H1 (cell line): ENCODE measurements at regions not wholly inside any gene's neighbourhood (a gene's known extent, or its start where the extent isn't known, plus 50 kb on each side); places are given as distances from the start of the nearest gene placed in this dataset.

ENCODE experiments used
- CTCF ChIA-PET: fragments of 300-600 bp; sonication (Branson Sonifier 250); formaldehyde crosslinking; loops from one replicate; lab custom pipeline; 2021; ENCODE audit not compliant: partially characterized antibody; lab: Charles Lee
- POLR2A ChIA-PET: fragments of 300-600 bp; sonication (Branson Sonifier 250); formaldehyde crosslinking; loops from one replicate; lab custom pipeline; 2021; ENCODE audit warnings: inconsistent platforms; ENCODE audit not compliant: partially characterized antibody; lab: Charles Lee
- DNase-seq, 2 experiments: peaks; one replicate each; pipeline versions ENCODE4 v3.0.0 to v3.0.0-alpha.2; 2010 to 2022; ENCODE audit warnings: low spot score in 2 of 2, low read depth in 1 of 2, mixed read lengths in 1 of 2
- FAIRE-seq: peaks from 2 replicates; lab custom pipeline; 2011; peaks lifted over from hg19 to GRCh38; lab: Jason Lieb, UNC
- H2AFZ ChIP-seq: 2 replicates; pipeline ENCODE4 v1.8.1; 2012; ENCODE audit warnings: low read length, inconsistent platforms
- H2AK5ac ChIP-seq: 2 replicates; pipeline ENCODE4 v1.6.1; 2013; ENCODE audit warnings: low read depth, low read length
- H2BK120ac ChIP-seq: replicated peaks from 2 replicates; pipeline ENCODE3; 2013; ENCODE audit warnings: low read depth, low read length, inconsistent platforms
- H2BK12ac ChIP-seq: 2 replicates; pipeline ENCODE4 v1.6.1; 2013; ENCODE audit warnings: low read depth, low read length
- H2BK15ac ChIP-seq: 2 replicates; pipeline ENCODE4 v1.6.1; 2013; ENCODE audit warnings: low read length
- H2BK20ac ChIP-seq: 2 replicates; pipeline ENCODE4 v1.6.1; 2013; ENCODE audit warnings: low read length
- H2BK5ac ChIP-seq: 2 replicates; pipeline ENCODE4 v1.6.1; 2013; ENCODE audit warnings: low read depth, low read length
- H3K14ac ChIP-seq: 2 replicates; pipeline ENCODE4 v1.6.1; 2013; ENCODE audit warnings: inconsistent platforms; ENCODE audit not compliant: insufficient read length
- H3K18ac ChIP-seq: 2 replicates; pipeline ENCODE4 v1.6.1; 2013; ENCODE audit warnings: low read length; ENCODE audit errors: extremely low read depth
- H3K23ac ChIP-seq: 2 replicates; pipeline ENCODE4 v1.6.1; 2013; ENCODE audit warnings: inconsistent platforms; ENCODE audit not compliant: insufficient read length
- H3K23me2 ChIP-seq: 2 replicates; pipeline ENCODE4 v1.6.1; 2013; ENCODE audit warnings: low read depth, low read length
- H3K27ac ChIP-seq: 2 replicates; pipeline ENCODE4 v1.6.1; 2011; ENCODE audit warnings: low read depth, low read length, inconsistent platforms
- H3K27me3 ChIP-seq, 4 experiments: replicated peaks in 1 of 4; 1 replicate in 1 of 4; 2 replicates in 3 of 4; pipeline versions ENCODE4 v1.6.1 to v1.8.1; 2011 to 2013; ENCODE audit warnings: low read length in 3 of 4, mild to moderate bottlenecking in 3 of 4, inconsistent platforms in 2 of 4, mixed read lengths in 2 of 4, moderate library complexity in 1 of 4; ENCODE audit not compliant: control insufficient read depth in 3 of 4, insufficient read depth in 3 of 4; ENCODE audit errors: extremely low read depth in 1 of 4
- H3K36me3 ChIP-seq, 4 experiments: 2 replicates each; pipeline versions ENCODE4 v1.6.1 to v1.8.1; 2011 to 2013; ENCODE audit warnings: mild to moderate bottlenecking in 4 of 4, low read length in 3 of 4, moderate library complexity in 2 of 4, control low read depth in 1 of 4, inconsistent platforms in 1 of 4; ENCODE audit not compliant: insufficient read depth in 4 of 4, control insufficient read depth in 2 of 4
- H3K4ac ChIP-seq: replicated peaks from 2 replicates; pipeline ENCODE3; 2013; ENCODE audit warnings: low read length, low read depth, mixed read lengths, inconsistent platforms; ENCODE audit not compliant: insufficient read length
- H3K4me1 ChIP-seq, 4 experiments: replicated peaks in 1 of 4; 1 replicate in 1 of 4; 2 replicates in 3 of 4; pipeline versions ENCODE4 v1.6.1 to v1.8.1; 2011 to 2013; ENCODE audit warnings: low read length in 3 of 4, inconsistent platforms in 2 of 4, mixed read lengths in 1 of 4; ENCODE audit not compliant: insufficient read depth in 4 of 4, control insufficient read depth in 3 of 4
- H3K4me2 ChIP-seq, 2 experiments: 2 replicates each; pipeline versions ENCODE4 v1.6.1 to v1.8.1; 2011 to 2013; ENCODE audit warnings: low read depth in 2 of 2, low read length in 2 of 2, control low read depth in 1 of 2, inconsistent platforms in 1 of 2, mild to moderate bottlenecking in 1 of 2; ENCODE audit not compliant: insufficient read depth in 1 of 2
- H3K4me3 ChIP-seq, 4 experiments: fragments of 200-600, 300-600 bp in 1 of 4; sonication (generic), shearing (Covaris generic), sonication (Bioruptor Twin) in 1 of 4; 2 replicates each; pipeline versions ENCODE4 v1.5.1 to v1.8.1; 2011 to 2016; ENCODE audit warnings: low read length in 4 of 4, low read depth in 3 of 4, control low read depth in 2 of 4, inconsistent platforms in 2 of 4, mild to moderate bottlenecking in 2 of 4, mixed read lengths in 1 of 4, moderate library complexity in 1 of 4; ENCODE audit not compliant: insufficient read depth in 2 of 4; ENCODE audit errors: extremely low read depth in 1 of 4
- H3K56ac ChIP-seq: replicated peaks from 2 replicates; pipeline ENCODE3; 2013; ENCODE audit warnings: low read depth, mild to moderate bottlenecking, mixed read lengths, low read length, inconsistent platforms; ENCODE audit not compliant: insufficient read length
- H3K79me1 ChIP-seq: 2 replicates; pipeline ENCODE4 v1.6.1; 2013; ENCODE audit warnings: low read depth, low read length, control low read depth
- H3K79me2 ChIP-seq, 2 experiments: 2 replicates each; pipeline versions ENCODE4 v1.6.1 to v1.8.1; 2012 to 2013; ENCODE audit warnings: low read length in 2 of 2, mild to moderate bottlenecking in 2 of 2, inconsistent platforms in 1 of 2; ENCODE audit not compliant: insufficient read depth in 2 of 2, control insufficient read depth in 1 of 2
- H3K9ac ChIP-seq, 4 experiments: replicated peaks in 1 of 4; 1 replicate in 1 of 4; 2 replicates in 3 of 4; pipeline versions ENCODE4 v1.6.1 to v1.8.1; 2011 to 2013; ENCODE audit warnings: low read depth in 3 of 4, low read length in 3 of 4, control low read depth in 2 of 4, mild to moderate bottlenecking in 2 of 4, moderate library complexity in 2 of 4, inconsistent platforms in 1 of 4; ENCODE audit errors: extremely low read depth in 1 of 4
- H3K9me3 ChIP-seq, 2 experiments: 2 replicates each; pipeline versions ENCODE4 v1.6.1 to v1.8.1; 2012 to 2013; ENCODE audit warnings: mild to moderate bottlenecking in 2 of 2, moderate library complexity in 2 of 2, control low read depth in 1 of 2, inconsistent platforms in 1 of 2, low read depth in 1 of 2, low read length in 1 of 2, mixed read lengths in 1 of 2; ENCODE audit not compliant: insufficient read depth in 2 of 2
- H4K20me1 ChIP-seq, 2 experiments: replicated peaks in 1 of 2; 2 replicates each; pipeline versions ENCODE3 to v1.8.1; 2011 to 2013; ENCODE audit warnings: inconsistent platforms in 2 of 2, low read length in 2 of 2, mild to moderate bottlenecking in 1 of 2; ENCODE audit not compliant: insufficient read depth in 2 of 2, control insufficient read depth in 1 of 2
- H4K5ac ChIP-seq: 2 replicates; pipeline ENCODE4 v1.6.1; 2013; ENCODE audit warnings: low read length, low read depth, mixed read lengths, inconsistent platforms; ENCODE audit not compliant: insufficient read length
- H4K8ac ChIP-seq: 2 replicates; pipeline ENCODE4 v1.8.0; 2013; ENCODE audit warnings: mild to moderate bottlenecking, moderate library complexity, low read length, inconsistent platforms; ENCODE audit not compliant: insufficient read depth; ENCODE audit errors: extremely low read depth
- H4K91ac ChIP-seq: replicated peaks from 2 replicates; pipeline ENCODE3; 2013; ENCODE audit warnings: low read length, mixed read lengths, inconsistent platforms; ENCODE audit not compliant: insufficient read length
- NRF1 ChIP-seq: IDR thresholded peaks from 2 replicates; pipeline ENCODE4 v1.6.1; 2011; ENCODE audit warnings: mild to moderate bottlenecking, low read depth, low read length, improper control_type of control experiment
- RFX5 ChIP-seq: IDR thresholded peaks from 2 replicates; pipeline ENCODE4 v1.6.1; 2011; ENCODE audit warnings: low read depth, low read length, improper control_type of control experiment, borderline replicate concordance
- WGBS, 2 experiments: shearing (Covaris generic) in 1 of 2; methylation state at CpG; one replicate each; pipeline versions ENCODE4 v1.1.6 to v1.1.7; 2013 to 2015; ENCODE audit warnings: low lambda C conversion rate in 2 of 2, mixed read lengths in 2 of 2, inconsistent platforms in 1 of 2, low coverage in 1 of 2, missing lambda C conversion rate in 1 of 2; ENCODE audit not compliant: insufficient replicate concordance in 2 of 2, insufficient coverage in 1 of 2, insufficient read length in 1 of 2; ENCODE audit errors: extremely low coverage in 1 of 2, missing lambda C conversion rate in 1 of 2; 5-methylcytosine and 5-hydroxymethylcytosine counted together

DNA sequence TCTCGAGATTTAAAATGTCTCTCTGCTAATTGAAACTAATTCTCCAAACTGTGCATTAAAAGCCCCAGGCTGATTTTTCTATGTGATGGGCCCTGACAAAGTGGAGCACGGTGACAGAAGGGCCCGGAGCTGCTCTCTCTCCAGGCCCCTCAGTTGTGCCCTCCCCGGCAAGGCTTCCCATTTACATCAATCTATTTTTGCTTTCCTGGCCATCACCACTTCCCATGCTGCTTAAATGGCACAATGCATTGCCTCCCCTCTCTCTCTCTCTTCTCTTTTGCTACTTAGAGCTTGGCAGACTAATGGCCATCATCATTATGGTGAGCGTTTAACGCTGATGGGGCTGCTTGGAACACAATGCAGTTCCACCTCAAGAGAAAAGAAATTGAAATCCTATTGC is 270.7 kb upstream of the DIO3 start:
- CTCF ChIA-PET, result no interaction called here
- no peaks in the 10 kb centered on the region for H3K23me2 ChIP-seq
- H4K20me1 ChIP-seq, result no peaks in the 10 kb centered on the region
- H3K9me3 ChIP-seq, result peaks cover 5 to 6% of the 10 kb centered on the region in 2 experiments; a peak in 3 of 4 replicates
- peaks cover 0 to 9% (median 2%) of the 10 kb centered on the region in 4 experiments; a peak in 4 of 7 replicates for H3K4me1 ChIP-seq
- no peak overlapping the region for H4K91ac ChIP-seq
- no peak overlapping the region for H2BK120ac ChIP-seq
- no peak overlapping the region for H3K4me3 ChIP-seq
- no peak overlapping the region for H3K56ac ChIP-seq
- no peak overlapping the region for H3K4me2 ChIP-seq
- H3K23ac ChIP-seq, result no peak overlapping the region
- H3K9ac ChIP-seq, result no peak overlapping the region
- H4K8ac ChIP-seq, result no peak overlapping the region
- H3K14ac ChIP-seq, result no peak overlapping the region
- H2AK5ac ChIP-seq, result no peak overlapping the region
- no peak overlapping the region for H2BK20ac ChIP-seq
- H2BK12ac ChIP-seq, result no peak overlapping the region
- H2AFZ ChIP-seq, result no peak overlapping the region
- no peaks in the 10 kb centered on the region for H3K27me3 ChIP-seq
- no peak overlapping the region for H3K27ac ChIP-seq
- no peak for DNase-seq
- H3K79me2 ChIP-seq, result no peaks in the 10 kb centered on the region
- no peak for FAIRE-seq
- 84% methylated on average over 6 of the region's 6 CpGs; no CpG with 5 or more reads in 1 of the 2 experiments for WGBS, 2 experiments
- H3K4ac ChIP-seq, result no peak overlapping the region
- no peaks in the 10 kb centered on the region; a peak in 1 of 8 replicates for H3K36me3 ChIP-seq
- H3K18ac ChIP-seq, result no peak overlapping the region
- TF ChIP-seq NRF1, result no peak
- no peak for TF ChIP-seq RFX5
- no peak overlapping the region for H2BK5ac ChIP-seq
- no peak overlapping the region for H4K5ac ChIP-seq
- no peaks in the 10 kb centered on the region; the same call in 1 of the 2 replicates for H3K79me1 ChIP-seq
- H2BK15ac ChIP-seq, result no peak overlapping the region
- POLR2A ChIA-PET, result no interaction called here
